Germinal center (tissue), 1 donor: ENCODE measurements at regions not wholly inside any gene's neighbourhood (a gene's known extent, or its start where the extent isn't known, plus 50 kb on each side); places are given as distances from the start of the nearest gene placed in this dataset.

ENCODE experiments used
- DNase-seq: peaks from one replicate; pipeline ENCODE4 v3.0.0; 2012; ENCODE audit warnings: mixed read lengths, low spot score

GRCh38 chr2:550860-551567, 126.2 kb downstream of the TMEM18 start:
- peak; percentile 32 for DNase-seq

GRCh38 chr2:545711-546650, 131.2 kb downstream of the TMEM18 start:
- DNase-seq, result no peak

- DNase-seq, result no peak
These were observed 132.0 kb downstream of the TMEM18 start for GRCh38 chr2:545228-545627.

GRCh38 chr2:538646-539045, 138.6 kb downstream of the TMEM18 start:
- no peak for DNase-seq

GRCh38 chr2:535222-535621, 142.0 kb downstream of the TMEM18 start:
- DNase-seq, result no peak

GRCh38 chr2:529852-530251, 147.4 kb downstream of the TMEM18 start:
- DNase-seq, result no peak

- peak; percentile 54 for DNase-seq
These were observed 147.8 kb downstream of the TMEM18 start for GRCh38 chr2:529424-529823.

GRCh38 chr2:527581-527980, 149.6 kb downstream of the TMEM18 start:
- DNase-seq, result no peak

GRCh38 chr2:526918-527317, 150.3 kb downstream of the TMEM18 start:
- DNase-seq, result no peak

- DNase-seq, result no peak
These were observed 151.6 kb downstream of the TMEM18 start for GRCh38 chr2:525611-526010.

- no peak for DNase-seq
These were observed 152.2 kb downstream of the TMEM18 start for GRCh38 chr2:525021-525420.

GRCh38 chr2:524442-524841, 152.8 kb downstream of the TMEM18 start:
- DNase-seq, result no peak

- no peak for DNase-seq
These were observed 153.4 kb downstream of the TMEM18 start for GRCh38 chr2:523698-524270.

GRCh38 chr2:522776-523175, 154.4 kb downstream of the TMEM18 start:
- DNase-seq, result no peak

- DNase-seq, result no peak
These were observed 155.2 kb downstream of the TMEM18 start for GRCh38 chr2:521853-522530.

- no peak for DNase-seq
These were observed 156.4 kb downstream of the TMEM18 start for GRCh38 chr2:520663-521340.

GRCh38 chr2:516944-517343, 160.3 kb downstream of the TMEM18 start:
- DNase-seq, result no peak

- no peak for DNase-seq
These were observed 161.1 kb downstream of the TMEM18 start for GRCh38 chr2:516131-516530.

GRCh38 chr2:515441-516127, 161.6 kb downstream of the TMEM18 start:
- no peak for DNase-seq

- no peak for DNase-seq
These were observed 163.1 kb downstream of the TMEM18 start for GRCh38 chr2:513981-514706.
